ENCODE measurements at regions not wholly inside any gene's neighbourhood (a gene's known extent, or its start where the extent isn't known, plus 50 kb on each side); places are given as distances from the start of the nearest gene placed in this dataset.

DNA sequence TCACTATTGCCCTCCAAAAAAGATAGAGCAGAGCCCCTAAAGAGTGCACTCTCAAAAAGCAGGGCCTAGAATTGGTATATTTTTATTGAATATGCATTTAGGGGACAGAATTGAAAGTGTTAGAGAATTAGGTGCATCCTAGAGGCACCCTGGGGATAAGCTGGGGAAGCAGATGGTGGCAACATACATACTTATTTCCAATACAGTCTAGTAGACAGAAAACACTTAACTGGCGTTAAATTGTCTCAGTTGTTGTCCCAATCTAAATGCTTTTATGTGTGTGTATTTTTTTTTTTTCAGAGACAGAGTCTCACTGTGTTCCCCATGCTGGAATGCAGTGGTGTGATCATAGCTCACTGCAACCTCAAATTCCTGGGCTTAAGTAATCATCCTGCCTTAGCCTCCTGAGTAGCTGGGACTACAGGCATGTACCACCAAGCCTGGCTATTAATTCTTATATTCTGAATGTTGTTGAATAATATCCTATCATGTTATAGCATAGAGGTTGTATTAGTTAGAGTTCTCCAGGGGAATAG lies 481.8 kb downstream of the GRXCR1 start:
- Histone ChIP-seq H3K27ac (no peak overlapping the region), H3K4me1 (no peaks in the 10 kb centered on the region), H3K9me3 (no peaks in the 10 kb centered on the region), H3K4me3 (no peak overlapping the region), H3K27me3 (no peaks in the 10 kb centered on the region), H3K36me3 (no peaks in the 10 kb centered on the region)
- no peak for ATAC-seq (ENCODE audit: low FRiP score in 2 of 2)
- no peak for DNase-seq
- no peak for TF ChIP-seq POLR2A (IDR thresholded peaks at IDR 0.05)
- TF ChIP-seq EP300 (IDR thresholded peaks at IDR 0.05) = no peak
- 52 to 69% methylated on average over 1 of the region's 1 CpG for WGBS, 2 donors

DNA sequence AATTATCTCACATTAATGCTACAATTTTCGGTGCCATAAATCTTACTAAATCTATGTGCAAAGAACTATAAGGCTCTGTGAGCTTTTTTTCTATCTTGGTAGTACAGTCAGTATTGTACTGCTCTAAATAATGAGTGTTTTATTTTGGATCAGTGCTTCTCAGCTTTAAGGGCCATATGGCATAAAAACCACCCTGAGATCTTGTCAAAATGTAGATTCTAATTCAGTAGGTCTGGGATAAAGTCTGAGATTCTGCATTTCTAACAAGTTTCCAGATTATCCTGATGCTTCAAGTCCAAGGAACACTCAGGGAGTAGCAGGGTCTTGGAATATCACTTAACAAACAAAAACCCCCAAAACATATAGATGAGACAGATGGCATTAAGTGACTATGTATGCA lies 486.5 kb downstream of the GRXCR1 start:
- Histone ChIP-seq H3K27ac (no peak overlapping the region), H3K4me3 (no peak overlapping the region), H3K27me3 (no peaks in the 10 kb centered on the region), H3K4me1 (no peaks in the 10 kb centered on the region), H3K36me3 (no peaks in the 10 kb centered on the region), H3K9me3 (no peaks in the 10 kb centered on the region)
- no peak for TF ChIP-seq POLR2A (IDR thresholded peaks at IDR 0.05)
- TF ChIP-seq POLR2AphosphoS5 (IDR thresholded peaks at IDR 0.05) = no peak
- TF ChIP-seq, protein P1, sequence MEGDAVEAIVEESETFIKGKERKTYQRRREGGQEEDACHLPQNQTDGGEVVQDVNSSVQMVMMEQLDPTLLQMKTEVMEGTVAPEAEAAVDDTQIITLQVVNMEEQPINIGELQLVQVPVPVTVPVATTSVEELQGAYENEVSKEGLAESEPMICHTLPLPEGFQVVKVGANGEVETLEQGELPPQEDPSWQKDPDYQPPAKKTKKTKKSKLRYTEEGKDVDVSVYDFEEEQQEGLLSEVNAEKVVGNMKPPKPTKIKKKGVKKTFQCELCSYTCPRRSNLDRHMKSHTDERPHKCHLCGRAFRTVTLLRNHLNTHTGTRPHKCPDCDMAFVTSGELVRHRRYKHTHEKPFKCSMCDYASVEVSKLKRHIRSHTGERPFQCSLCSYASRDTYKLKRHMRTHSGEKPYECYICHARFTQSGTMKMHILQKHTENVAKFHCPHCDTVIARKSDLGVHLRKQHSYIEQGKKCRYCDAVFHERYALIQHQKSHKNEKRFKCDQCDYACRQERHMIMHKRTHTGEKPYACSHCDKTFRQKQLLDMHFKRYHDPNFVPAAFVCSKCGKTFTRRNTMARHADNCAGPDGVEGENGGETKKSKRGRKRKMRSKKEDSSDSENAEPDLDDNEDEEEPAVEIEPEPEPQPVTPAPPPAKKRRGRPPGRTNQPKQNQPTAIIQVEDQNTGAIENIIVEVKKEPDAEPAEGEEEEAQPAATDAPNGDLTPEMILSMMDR (IDR thresholded peaks at IDR 0.05) = no peak
- TF ChIP-seq EP300 (IDR thresholded peaks at IDR 0.05) = no peak
- 81 to 89% methylated on average over 1 of the region's 1 CpG for WGBS, 2 donors
- DNase-seq (no peak), ATAC-seq (ENCODE audit: low FRiP score in 2 of 2) (no peak)

DNA sequence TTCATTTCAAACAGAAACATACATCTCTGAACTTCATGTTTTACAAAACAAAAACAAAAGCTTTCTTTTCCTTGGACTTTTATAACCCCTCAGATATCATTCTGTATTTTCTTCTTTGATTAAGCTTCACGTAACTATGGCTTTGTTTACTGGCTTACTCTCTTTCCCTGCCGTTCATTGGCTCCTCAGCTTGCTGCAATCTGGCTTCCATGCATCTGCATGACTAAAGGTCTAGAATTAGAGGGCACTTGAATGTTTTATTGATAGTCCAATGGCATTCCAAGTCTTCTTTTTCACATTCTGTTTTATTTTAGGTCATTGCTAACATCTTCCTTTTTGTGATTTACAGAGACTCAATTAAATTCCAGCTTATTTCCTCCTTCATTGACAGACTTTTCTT lies 487.6 kb downstream of the GRXCR1 start:
- Histone ChIP-seq H3K36me3 (no peaks in the 10 kb centered on the region), H3K4me3 (no peak overlapping the region), H3K9me3 (no peaks in the 10 kb centered on the region), H3K27me3 (no peaks in the 10 kb centered on the region), H3K27ac (no peak overlapping the region), H3K4me1 (no peaks in the 10 kb centered on the region)
- TF ChIP-seq, protein P1 (IDR thresholded peaks at IDR 0.05) = no peak
- TF ChIP-seq POLR2A (IDR thresholded peaks at IDR 0.05) (no peak), EP300 (IDR thresholded peaks at IDR 0.05) (no peak), POLR2AphosphoS5 (IDR thresholded peaks at IDR 0.05) (no peak)
- no peak for ATAC-seq (ENCODE audit: low FRiP score in 2 of 2)
- DNase-seq = no peak
- 67 to 76% methylated on average over 2 of the region's 2 CpGs for WGBS, 2 donors

DNA sequence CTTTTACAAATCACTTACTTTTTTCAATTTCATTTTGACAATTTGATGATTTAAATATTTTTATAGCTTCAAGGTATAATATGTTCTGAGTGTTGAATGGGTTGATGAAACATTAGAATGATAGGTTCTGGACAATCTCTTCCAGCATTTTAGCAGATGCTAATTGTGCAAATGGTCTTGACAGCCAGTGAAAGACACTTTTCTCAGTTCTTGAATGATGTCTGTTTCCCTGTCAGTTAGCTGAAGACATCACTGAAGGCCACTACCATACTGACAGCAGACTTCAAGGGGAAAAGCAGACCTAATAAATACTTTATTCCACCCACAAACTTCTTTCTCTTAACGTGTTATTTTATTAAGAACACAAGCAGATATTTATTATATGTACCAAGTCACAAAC lies 498.6 kb downstream of the GRXCR1 start:
- 31 to 32% methylated on average over 1 of the region's 1 CpG for WGBS, 2 donors
- Histone ChIP-seq H3K4me1 (no peaks in the 10 kb centered on the region), H3K9me3 (no peaks in the 10 kb centered on the region), H3K36me3 (no peaks in the 10 kb centered on the region), H3K27ac (no peak overlapping the region), H3K27me3 (no peaks in the 10 kb centered on the region), H3K4me3 (no peak overlapping the region)
- no peak for ATAC-seq (ENCODE audit: low FRiP score in 2 of 2)
- DNase-seq = no peak
- no peak for TF ChIP-seq EP300 (IDR thresholded peaks at IDR 0.05)
- TF ChIP-seq, protein P1 (IDR thresholded peaks at IDR 0.05) = no peak
- TF ChIP-seq POLR2A (IDR thresholded peaks at IDR 0.05) = no peak
- no peak for TF ChIP-seq POLR2AphosphoS5 (IDR thresholded peaks at IDR 0.05)

DNA sequence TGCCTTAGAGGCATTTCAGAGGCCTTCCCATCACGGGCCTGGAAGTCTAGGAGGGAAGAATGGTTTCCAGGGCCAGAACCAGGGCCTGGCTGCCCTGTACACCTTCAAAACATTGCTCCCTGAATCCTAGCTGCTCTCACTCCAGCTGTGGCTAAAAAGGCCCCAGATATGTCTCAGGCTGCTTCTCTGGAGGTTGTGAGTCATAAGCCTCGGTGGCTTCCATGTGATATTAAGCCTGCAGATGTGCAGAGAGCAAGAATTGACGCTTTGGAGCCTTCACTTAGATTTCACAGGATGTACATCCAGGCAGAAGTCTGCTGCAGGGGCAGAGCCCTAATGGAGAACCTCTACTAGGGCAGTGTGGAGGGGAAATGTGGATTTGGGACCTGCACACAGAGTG lies 502.5 kb downstream of the GRXCR1 start:
- DNase-seq = no peak
- H3K27ac ChIP-seq = no peak overlapping the region
- H3K27me3 ChIP-seq = no peaks in the 10 kb centered on the region
- no peaks in the 10 kb centered on the region for H3K4me1 ChIP-seq
- no peaks in the 10 kb centered on the region for H3K9me3 ChIP-seq
- no peak for ATAC-seq (ENCODE audit: low FRiP score in 2 of 2)
- TF ChIP-seq, protein P1 (IDR thresholded peaks at IDR 0.05) = no peak
- TF ChIP-seq POLR2AphosphoS5 (IDR thresholded peaks at IDR 0.05) = no peak
- TF ChIP-seq POLR2A (IDR thresholded peaks at IDR 0.05) = no peak
- TF ChIP-seq EP300 (IDR thresholded peaks at IDR 0.05) = no peak
- no peaks in the 10 kb centered on the region for H3K36me3 ChIP-seq
- H3K4me3 ChIP-seq = no peak overlapping the region
- WGBS, 2 donors = 60 to 72% methylated on average over 2 to 3 of the region's 3 CpGs
